GM21390 (cell line): ENCODE measurements at regions not wholly inside any gene's neighbourhood (a gene's known extent, or its start where the extent isn't known, plus 50 kb on each side); places are given as distances from the start of the nearest gene placed in this dataset.

Experiments used
- ATAC-seq: cut with Tn5 transposase; IDR thresholded peaks from one replicate; pipeline ENCODE4 v1.9.1; 2021; ENCODE audit not compliant: unreplicated experiment

DNA sequence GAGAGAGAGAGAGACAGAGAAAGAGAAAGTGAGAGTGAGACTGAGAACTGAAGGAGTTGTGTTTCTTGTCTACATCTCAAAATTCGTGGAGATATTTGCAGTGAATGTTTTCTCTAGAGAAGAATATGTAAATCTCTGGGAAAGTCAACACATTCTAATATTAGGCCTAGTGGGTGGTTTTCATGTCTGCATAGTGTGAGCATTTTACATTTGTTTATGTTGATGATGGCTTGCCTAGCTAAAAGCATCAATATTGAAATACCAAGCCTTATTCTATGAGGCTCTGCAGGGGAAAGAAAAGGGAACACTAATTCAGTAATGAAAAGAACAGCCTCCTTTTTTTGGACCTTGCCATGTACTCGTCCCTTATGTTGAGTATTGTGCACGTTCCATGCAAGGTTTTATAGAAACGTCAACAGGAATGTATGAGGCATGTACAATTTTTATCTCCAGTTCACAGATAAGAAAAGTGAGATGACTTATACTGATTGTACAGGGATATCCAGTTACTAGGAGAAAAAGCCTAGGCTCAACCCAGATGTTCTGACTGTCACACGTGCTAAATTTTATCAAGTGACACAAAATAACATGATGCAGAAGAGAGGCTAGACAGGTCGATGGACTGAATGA is 1288.9 kb upstream of the SLC10A2 start:
- no peak for ATAC-seq

DNA sequence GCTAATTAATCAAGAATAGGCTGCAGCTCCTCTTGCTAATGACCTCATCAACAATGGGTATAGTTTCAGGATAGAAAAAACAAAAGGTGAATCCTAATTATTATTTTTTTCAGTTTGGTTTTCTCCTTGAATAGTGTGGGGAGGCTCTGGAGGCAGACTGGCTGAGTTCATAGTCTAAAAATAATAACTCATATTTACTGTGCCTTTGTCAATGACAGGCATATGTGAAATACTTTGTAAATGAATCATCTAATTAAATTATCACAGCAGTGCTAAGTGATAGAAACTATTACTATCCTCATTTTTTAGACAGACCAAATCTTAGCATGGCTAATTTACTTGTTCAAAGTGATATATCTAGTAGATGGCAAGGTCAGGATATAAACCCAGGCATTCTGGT is 1261.0 kb upstream of the SLC10A2 start:
- ATAC-seq = no peak

DNA sequence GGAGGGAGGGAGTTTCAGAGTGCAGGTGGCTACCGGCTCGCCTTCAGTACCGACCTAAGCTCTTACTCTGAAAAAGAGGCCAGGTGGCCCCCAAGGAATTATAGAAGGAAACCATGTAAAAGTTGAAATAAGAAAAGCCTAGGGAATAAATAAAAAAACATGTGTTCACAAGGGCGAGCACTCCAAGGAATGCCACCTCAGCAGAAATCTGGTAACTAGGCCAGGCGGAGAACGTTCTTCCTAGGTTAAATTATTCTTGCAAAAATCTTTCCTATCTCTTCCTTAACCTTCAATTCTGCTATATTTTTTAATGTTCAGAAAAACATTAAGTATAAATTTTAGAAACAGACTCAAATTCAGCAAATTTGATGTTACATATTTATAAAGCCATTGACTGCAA is 1260.3 kb upstream of the SLC10A2 start:
- no peak for ATAC-seq

DNA sequence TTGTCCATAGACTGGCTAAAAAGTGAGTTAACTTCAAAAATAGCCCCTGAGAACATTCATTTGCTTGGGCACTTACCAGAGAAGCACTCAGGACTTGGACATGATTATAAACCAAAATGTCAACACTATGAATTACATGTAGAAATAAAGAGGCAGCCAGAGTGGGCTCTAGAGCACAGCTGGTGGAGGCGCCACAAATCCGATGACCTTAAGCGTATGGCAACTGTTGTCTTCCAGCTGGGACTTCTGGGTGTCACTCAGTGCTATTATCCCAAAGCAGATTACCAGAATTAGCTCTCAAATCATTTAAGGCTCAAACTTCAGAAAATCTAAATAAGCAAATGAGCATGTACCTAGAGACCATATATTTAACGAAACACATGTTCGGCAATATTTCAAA is 1255.5 kb upstream of the SLC10A2 start:
- no peak for ATAC-seq

DNA sequence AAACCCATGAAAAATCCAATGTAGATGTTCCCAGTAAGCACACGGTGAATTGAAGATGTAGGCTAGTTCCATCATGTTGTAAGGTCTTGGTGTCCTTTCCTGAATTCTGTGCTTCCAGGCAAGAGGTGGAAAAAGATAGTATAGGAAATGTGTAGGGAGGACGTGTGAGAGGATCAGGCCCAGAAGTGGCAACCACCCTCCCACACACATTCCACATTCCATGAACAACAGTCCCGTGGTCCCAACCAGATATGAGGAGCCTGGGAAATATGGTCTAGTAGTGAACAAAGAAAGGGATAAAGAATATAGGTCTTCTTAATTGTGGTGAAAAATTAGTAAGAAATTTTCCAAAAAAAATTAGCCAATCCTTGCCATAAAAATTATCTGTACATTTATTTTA is 1254.2 kb upstream of the SLC10A2 start:
- no peak for ATAC-seq

DNA sequence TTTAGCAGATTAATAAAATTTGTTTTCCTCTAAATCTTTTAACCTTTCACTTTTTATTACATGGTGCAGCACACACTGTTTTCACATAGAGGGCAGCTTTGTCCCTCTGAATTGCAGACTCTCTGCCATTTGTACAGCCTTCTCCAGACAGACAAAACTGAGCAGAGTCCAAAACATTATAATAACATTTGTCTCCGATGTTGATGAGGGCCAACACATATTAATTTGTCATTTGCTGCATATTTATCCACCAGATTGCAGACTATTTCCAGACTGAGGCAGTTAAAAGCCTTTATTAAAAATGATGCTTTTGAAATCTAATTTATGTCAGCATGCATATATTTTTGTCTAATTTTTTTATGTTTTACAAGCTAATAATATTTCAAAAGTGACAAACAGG is 1251.9 kb upstream of the SLC10A2 start:
- ATAC-seq = no peak

DNA sequence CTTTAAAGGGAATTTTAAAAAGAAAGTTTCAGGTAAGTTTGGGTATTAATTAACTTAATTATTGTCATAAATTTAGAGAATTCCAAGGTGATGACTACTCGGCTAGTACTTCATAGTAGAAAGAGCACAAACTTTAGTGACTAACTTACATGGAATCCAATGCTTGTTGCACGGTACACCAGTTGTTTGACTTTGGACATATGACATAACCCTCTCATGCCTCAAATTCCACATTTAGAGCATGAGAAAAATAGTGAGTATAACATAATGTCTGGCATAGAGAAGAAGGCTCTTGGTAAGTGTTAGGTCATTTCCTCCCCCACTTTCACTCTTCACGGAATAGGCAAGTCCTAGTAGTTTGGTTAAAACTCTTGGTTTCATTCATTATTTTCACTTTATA is 1249.4 kb upstream of the SLC10A2 start:
- no peak for ATAC-seq

DNA sequence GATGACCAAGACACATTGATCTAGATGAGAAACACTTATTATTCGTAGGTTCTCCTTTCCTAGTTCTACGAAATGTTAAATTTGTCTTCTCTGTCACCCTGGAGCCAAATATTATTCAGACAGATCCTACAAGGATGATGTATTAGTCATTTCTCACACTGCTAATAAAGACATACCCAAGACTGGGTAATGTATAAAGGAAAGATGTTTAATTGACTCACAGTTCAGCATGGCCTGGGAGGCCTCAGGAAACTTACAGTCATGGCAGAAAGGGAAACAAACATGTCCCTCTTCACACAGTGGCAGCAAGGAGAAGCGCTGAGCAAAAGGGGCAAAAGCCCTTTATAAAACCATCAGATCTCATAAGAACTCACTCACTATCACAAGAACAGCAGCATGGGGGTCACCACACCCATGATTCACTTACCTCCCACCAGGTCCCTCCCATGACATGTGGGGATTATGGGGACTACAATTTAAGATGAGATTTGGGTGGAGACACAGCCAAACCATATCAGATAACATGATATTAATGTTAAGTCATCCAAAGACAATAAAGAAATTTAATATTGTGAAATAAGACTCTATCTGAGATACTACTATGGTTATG is 1248.8 kb upstream of the SLC10A2 start:
- ATAC-seq = no peak

DNA sequence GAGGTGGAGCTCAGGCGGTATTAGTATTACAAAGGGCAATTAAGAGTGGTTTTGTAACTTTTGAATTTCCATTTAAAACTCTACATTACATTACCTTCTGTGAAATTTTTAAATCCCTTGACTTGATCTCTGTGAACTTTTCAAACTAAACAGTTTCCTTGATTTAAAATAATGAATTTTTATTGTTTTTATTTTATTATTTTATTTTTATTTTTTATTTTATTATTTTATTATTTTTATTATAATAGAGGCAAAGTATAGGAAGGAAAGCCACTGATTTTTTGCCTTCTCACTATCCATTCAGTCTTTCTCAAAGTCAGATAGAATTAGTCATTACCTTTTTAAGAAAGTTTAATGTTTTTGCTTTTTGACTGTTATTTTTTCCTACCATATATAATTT is 1248.1 kb upstream of the SLC10A2 start:
- ATAC-seq = no peak

DNA sequence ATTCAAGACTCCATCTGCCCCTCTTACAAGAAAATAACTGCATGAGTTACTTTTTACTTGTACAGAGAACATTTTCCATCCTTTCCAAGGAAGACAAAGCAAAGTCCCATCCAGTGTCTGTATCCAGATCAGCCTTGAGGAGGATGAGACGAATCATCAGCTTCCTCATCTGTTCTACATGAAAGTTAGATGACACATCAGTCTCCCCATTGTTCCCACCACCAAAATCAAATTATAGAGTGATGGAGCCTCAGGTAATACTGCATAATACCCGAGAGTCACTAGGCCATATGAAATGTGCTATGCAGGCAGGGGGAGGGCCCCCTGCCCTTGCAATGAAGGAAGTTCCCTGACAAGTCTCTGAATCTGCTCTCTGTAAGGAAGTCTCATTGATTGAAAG is 1244.6 kb upstream of the SLC10A2 start:
- no peak for ATAC-seq

DNA sequence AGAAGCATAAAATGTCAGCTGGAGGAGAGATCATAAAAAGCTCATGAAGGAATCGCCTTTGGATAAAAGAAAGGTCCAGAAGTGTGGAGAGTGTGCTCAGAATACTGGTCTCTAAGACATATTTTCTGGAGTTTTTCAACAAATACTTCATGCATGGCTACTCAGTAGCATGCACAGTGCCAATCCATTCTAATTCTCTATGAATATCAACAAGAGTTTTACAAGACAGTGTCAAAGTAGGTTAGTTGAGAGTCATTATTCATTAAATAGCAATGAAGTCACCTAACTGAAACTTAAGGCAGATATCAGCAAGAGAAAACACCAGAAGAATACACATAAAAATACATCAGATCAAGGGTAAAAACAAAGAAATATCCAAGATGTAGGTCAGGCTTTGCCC is 1243.2 kb upstream of the SLC10A2 start:
- no peak for ATAC-seq

DNA sequence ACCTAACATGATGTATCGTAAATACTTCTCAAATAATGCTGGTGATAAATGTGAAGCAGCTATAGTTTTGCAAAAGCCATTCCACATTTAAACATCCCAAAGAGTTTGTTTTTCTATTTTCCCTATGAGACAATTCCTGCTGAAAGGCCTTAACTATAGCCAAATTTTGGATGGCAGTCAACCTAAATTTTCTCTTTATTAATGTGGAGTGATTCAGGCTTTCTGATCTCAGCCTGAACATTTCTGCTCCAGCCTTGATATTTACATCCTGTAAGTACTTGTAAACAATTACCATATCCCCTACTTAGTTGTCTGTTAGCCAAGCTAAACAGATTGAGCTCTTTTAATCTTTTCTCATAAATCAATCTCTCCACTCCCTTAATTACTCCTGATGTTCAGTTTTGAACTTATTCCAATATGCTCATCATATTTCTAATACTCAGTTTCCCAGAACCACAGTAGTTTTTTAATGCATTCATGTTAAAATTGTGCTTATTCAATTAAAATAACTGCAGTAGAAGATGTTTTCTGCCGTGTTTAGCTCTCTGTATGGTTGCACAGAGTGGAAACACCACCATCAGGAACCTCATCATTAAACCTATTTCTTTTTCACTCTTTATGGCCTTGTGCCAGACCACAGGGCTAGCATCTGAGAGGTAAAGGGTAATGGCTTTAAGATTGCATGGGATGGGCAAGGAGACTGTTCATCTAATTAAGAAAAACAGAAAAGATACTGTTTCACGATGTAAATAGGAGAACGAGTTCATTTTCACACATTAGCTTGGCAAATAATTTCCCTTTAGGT is 1235.2 kb upstream of the SLC10A2 start:
- ATAC-seq = no peak

DNA sequence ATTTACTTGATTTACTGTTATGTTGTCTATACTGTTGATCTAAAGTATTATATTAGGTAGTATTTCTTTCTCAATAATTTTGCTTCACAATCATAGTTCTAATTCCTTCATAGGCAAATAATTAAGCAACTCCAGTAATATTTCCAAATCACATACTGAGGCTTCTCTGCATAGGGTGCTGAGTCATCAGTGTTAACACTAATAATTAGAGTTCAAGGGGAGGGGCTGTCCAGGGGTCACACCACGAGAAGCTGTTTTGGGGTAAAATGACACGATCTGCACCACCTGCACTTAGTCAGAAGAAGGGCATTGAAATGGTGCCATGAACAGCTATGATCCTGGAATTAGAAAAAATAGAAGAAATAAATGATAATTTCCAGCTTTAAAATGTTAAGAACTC is 1230.9 kb upstream of the SLC10A2 start:
- ATAC-seq = no peak

DNA sequence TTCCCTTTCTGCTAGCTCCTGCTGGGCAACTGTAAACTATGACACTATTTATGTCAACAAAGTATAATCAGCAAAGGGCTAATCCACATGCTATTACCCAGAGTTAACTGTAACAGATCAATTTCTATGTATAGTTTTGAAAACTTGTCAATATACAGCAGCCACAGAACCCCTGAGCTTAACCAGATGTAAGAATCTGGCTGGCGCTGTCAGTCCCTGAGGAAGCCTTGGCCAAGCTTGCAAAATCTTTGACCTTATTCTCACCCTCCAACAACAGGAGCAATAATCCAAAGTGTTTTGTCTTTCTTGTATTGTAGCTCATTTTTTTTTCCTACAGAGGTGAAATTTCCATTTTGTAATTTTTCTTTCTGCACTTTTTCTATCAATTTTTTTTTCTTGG is 1230.1 kb upstream of the SLC10A2 start:
- ATAC-seq = no peak

DNA sequence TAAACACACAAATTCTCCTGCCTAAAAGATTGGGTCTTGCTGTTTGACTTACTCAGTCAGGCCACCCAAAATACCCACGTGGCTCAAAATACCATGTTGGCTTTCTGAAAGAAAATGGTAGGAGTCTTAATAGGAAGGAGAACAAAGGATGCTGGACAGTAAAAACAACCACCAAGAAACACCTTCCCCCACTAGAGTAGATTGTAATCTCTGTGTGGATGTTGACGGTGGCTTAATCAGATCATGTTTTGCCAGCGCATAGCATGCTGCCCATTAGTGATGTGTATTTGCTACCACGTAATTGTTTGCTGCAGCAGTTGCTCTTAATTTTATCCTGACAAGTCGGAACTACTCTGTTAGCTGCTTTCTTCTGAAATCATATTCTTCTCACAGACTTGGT is 1229.3 kb upstream of the SLC10A2 start:
- no peak for ATAC-seq

DNA sequence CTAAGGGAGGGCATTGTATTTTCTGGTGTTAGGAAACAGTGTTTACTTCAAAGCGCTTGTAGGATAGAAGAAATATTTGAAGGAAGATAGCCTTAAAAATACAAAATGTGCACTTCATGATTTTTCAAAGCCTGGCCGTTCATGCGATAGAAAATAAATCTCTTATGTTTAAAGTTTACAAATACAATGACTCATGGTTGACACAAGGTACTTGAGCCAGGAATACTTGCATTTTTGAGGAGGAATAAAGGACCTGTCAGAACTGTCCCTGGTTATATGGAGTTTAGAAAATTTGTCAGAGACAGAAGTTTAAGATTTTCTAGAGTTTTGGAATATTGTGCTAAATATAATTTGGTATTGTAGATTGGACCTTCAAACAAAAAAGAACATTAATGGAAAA is 1223.2 kb upstream of the SLC10A2 start:
- ATAC-seq = no peak

DNA sequence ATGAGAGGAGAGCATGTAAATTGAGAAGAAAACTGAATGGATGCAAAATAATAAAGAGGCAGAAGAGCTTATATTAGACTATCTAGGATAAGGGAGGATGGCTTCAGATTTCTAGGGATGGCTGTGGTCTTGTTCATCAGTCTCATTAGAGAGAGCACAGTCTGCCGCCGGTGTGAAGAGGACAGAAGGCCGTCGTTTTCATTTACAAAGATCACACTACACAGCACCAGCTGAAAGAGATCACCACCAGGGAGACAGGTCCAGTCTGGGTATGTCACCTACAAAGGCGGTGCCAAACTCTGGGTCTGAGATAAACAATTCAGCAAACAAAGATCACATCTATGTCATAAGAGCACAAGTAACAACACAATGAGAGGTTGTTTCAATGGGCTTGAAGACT is 1222.3 kb upstream of the SLC10A2 start:
- no peak for ATAC-seq

DNA sequence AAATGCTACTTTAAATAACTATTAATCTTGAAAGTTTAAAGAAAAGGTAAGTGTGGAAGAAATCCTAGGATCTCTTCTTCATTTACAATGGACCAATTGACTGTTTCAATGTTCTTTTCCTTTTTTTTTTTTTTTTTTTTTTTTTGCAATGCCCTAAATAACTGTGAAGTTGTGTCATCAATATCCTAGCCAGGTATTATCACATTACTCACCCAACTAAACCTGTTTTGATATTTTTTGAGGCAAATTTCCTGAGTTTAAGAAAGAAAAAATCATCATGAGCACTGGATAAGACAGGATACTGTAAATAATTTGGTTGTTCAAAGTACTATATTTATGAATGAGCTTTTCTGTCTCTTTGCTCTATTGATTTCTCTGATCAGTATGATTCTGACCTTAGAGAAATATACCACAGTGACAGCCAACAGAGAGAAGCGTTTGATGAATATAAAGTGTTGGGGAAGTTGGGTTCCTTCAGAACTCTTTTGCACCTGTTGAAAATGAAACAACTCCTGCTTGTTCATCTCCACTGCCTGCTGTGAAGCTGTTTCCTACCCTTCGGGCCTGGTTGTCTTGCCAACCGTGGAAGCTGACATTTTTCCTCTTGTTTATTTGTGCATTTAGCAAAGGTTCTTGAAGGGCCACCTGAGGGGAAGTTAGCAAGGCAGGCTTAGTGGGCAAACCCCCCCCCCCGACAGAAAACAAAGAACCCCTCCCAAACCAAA is 1220.5 kb upstream of the SLC10A2 start:
- ATAC-seq = no peak

DNA sequence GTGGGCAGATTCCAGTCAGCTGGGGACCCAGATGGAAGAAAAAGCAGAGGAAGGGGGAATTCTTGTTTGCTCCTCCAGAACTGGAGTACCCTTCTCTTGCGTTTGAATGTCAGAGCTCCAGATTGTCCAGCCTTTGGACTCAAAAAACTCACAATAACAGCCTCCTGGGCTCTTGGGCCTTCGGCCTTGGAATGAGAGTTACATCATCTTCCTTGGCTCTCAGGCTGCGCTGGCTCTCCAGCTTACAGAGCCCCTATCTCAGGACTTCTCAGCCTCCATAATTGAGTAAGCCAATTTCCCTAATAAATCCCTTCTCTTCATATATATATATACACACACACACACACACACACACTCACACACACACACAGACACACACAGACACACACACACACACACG is 1215.7 kb upstream of the SLC10A2 start:
- ATAC-seq = no peak

DNA sequence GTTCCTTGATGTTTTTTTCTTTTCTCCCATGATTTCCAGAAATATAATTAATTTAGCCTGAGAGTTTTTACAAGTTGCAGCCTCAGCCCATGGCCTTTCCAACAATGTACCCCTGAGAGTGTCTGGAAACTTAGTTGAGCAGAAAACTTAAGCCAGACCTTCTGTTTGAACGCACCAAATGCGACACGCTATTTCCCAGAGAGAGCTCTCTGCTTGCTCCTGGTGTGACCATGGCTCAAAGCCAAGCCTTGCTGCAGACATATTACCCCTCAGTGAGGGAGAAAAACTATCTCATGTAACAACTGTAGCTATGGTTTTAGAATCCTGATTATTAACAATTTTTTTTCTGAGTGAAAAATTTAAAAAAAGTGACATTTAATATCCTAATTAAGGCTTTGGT is 1204.5 kb upstream of the SLC10A2 start:
- no peak for ATAC-seq

DNA sequence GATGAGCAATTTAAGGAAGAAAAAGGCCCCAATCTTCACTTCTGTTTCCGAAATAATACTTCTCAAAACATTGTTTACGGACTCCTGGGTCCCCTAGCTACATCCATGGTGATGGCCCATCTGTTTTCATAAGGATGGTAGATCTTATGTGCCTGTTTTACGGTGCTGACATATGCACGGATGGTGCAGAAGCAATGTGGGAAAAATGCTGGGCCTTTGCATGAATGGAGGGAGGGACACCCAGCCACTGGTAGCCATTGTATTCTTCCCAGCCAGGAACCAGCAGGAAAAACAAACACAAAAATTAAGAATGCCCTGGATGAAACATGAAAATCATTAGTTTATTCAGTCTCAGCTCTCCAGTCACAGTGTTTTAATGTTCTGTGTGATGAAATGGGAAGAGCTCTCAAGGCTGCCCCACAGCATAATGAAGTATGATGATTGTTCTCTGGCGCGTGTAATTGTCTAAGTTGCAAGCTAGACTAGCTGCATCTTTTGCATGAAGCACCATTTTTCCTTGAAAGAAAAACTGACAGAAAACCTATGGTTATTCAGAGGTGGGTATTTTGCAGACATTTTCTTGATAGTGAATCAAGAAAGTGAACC is 1201.1 kb upstream of the SLC10A2 start:
- no peak for ATAC-seq
